CD8-positive, alpha-beta memory T cell (primary cell): ENCODE measurements at regions not wholly inside any gene's neighbourhood (a gene's known extent, or its start where the extent isn't known, plus 50 kb on each side); places are given as distances from the start of the nearest gene placed in this dataset.

Experiments used
- CTCF ChIA-PET: fragments of 350-600 bp; sonication (Branson Sonifier 250); formaldehyde crosslinking; loops from one replicate; lab custom pipeline; 2021; ENCODE audit warnings: antibody characterized with exemption; lab: Charles Lee
- POLR2A ChIA-PET: fragments of 350-600 bp; sonication (Branson Sonifier 250); formaldehyde crosslinking; loops from one replicate; lab custom pipeline; 2021; ENCODE audit warnings: antibody characterized with exemption; lab: Charles Lee
- DNase-seq, 5 donors: peaks; one replicate each; pipeline versions ENCODE4 v3.0.0 to v3.0.0-alpha.2; 2020 to 2022; ENCODE audit warnings: mixed read lengths in 1 of 5
- H3K27ac ChIP-seq: one replicate; pipeline ENCODE4 v1.7.0; 2013; ENCODE audit warnings: low read depth, mild to moderate bottlenecking, low read length, moderate library complexity
- H3K27me3 ChIP-seq: 2 replicates; pipeline ENCODE4 v1.7.0; 2013; ENCODE audit warnings: low read length, mild to moderate bottlenecking; ENCODE audit not compliant: insufficient read depth, poor library complexity, severe bottlenecking
- H3K36me3 ChIP-seq: 2 replicates; pipeline ENCODE4 v1.7.0; 2013; ENCODE audit warnings: mild to moderate bottlenecking, low read length, moderate library complexity; ENCODE audit not compliant: insufficient read depth
- H3K4me1 ChIP-seq: 2 replicates; pipeline ENCODE4 v1.7.0; 2013; ENCODE audit warnings: mild to moderate bottlenecking, low read length, moderate library complexity; ENCODE audit not compliant: insufficient read depth
- H3K4me3 ChIP-seq: 2 replicates; pipeline ENCODE4 v1.7.0; 2013; ENCODE audit warnings: mild to moderate bottlenecking, low read length
- H3K9me3 ChIP-seq: 2 replicates; pipeline ENCODE4 v1.7.0; 2013; ENCODE audit warnings: mild to moderate bottlenecking, low read length
- H3K27ac Mint-ChIP-seq, 8 donors: one replicate each; pipeline ENCODE4 v1.8.0; 2020 to 2021; ENCODE audit warnings: mixed read lengths in 8 of 8, mild to moderate bottlenecking in 6 of 8, inconsistent platforms in 3 of 8, moderate library complexity in 3 of 8
- H3K27me3 Mint-ChIP-seq, 2 donors: one replicate each; pipeline ENCODE4 v1.8.0; 2020 to 2021; ENCODE audit warnings: mixed read lengths in 2 of 2, mild to moderate bottlenecking in 1 of 2, moderate library complexity in 1 of 2
- H3K36me3 Mint-ChIP-seq, 3 donors: one replicate each; pipeline ENCODE4 v1.8.0; 2020 to 2021; ENCODE audit warnings: mixed read lengths in 3 of 3, inconsistent platforms in 1 of 3, mild to moderate bottlenecking in 1 of 3
- H3K4me1 Mint-ChIP-seq, 3 donors: one replicate each; pipeline ENCODE4 v1.8.0; 2020 to 2021; ENCODE audit warnings: mixed read lengths in 3 of 3, inconsistent platforms in 1 of 3, mild to moderate bottlenecking in 1 of 3
- H3K4me3 Mint-ChIP-seq, 7 donors: one replicate each; pipeline ENCODE4 v1.8.0; 2020 to 2021; ENCODE audit warnings: mixed read lengths in 7 of 7, mild to moderate bottlenecking in 6 of 7, moderate library complexity in 4 of 7, inconsistent platforms in 2 of 7
- H3K9me3 Mint-ChIP-seq, 5 donors: one replicate each; pipeline ENCODE4 v1.8.0; 2020 to 2022; ENCODE audit warnings: mixed read lengths in 5 of 5, mild to moderate bottlenecking in 3 of 5, moderate library complexity in 2 of 5, inconsistent platforms in 1 of 5

DNA sequence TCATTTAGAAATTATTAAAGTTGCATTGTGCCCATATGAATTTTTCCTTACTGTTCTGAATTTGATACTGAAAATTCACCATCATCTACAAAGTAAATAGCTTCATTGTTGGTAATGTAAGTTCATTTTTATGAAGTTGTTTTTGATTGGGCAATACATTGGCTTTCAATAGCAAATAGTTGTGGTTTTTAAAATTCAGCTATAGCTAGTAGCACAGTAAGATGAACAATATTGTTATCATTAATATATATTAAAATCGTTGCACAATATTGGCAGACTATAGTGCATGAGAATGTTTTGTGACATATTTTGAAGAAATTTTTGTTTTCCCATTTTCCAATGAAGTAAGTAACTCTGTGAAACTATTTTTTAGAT lies 575.0 kb downstream of the PRKD1 start:
- H3K27me3 Mint-ChIP-seq: no peaks in the 10 kb centered on the region
- no peaks in the 10 kb centered on the region for H3K9me3 ChIP-seq
- POLR2A ChIA-PET: no interaction called here
- H3K4me1 Mint-ChIP-seq: no peaks in the 10 kb centered on the region
- no peak for DNase-seq
- no peaks in the 10 kb centered on the region for H3K36me3 ChIP-seq
- H3K4me3 ChIP-seq: no peak overlapping the region
- no peak overlapping the region for H3K27ac ChIP-seq
- H3K36me3 Mint-ChIP-seq: peaks cover 0 to 3% (median 0%) of the 10 kb centered on the region in 3 donors
- H3K4me3 Mint-ChIP-seq: no peak overlapping the region
- no peaks in the 10 kb centered on the region for H3K4me1 ChIP-seq
- CTCF ChIA-PET: no interaction called here
- no peak overlapping the region for H3K27ac Mint-ChIP-seq
- no peaks in the 10 kb centered on the region for H3K27me3 ChIP-seq
- peaks cover 9 to 39% (median 15%) of the 10 kb centered on the region in 5 donors for H3K9me3 Mint-ChIP-seq

DNA sequence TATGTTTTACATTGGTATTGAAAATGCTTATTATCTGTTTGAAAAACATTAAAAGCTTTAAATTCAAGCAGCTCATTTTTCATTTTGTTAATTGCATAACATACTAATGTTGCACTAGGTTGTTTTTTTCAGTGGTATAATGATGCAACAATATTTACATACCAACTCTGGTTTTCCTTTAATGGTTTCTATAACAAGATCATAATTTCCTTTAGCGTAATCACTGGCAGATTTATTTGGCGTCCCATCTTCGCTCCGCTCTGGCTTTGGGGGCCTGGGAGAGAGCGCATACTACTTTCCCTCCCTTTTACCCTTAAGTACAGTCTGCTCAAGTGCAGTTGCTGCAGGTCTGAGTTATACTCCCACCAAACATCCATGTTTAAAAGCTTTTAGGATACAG lies 574.1 kb downstream of the PRKD1 start:
- Histone ChIP-seq H3K36me3 (no peaks in the 10 kb centered on the region), H3K4me1 (no peaks in the 10 kb centered on the region), H3K4me3 (no peak overlapping the region), H3K27me3 (no peaks in the 10 kb centered on the region), H3K27ac (no peak overlapping the region), H3K9me3 (no peaks in the 10 kb centered on the region)
- CTCF ChIA-PET: no interaction called here
- POLR2A ChIA-PET: no interaction called here
- no peak for DNase-seq
- H3K27ac Mint-ChIP-seq: no peak overlapping the region
- H3K36me3 Mint-ChIP-seq: peaks cover 0 to 3% (median 0%) of the 10 kb centered on the region in 3 donors
- H3K9me3 Mint-ChIP-seq: peaks cover 9 to 45% (median 18%) of the 10 kb centered on the region in 5 donors
- H3K27me3 Mint-ChIP-seq: no peaks in the 10 kb centered on the region
- H3K4me1 Mint-ChIP-seq: no peaks in the 10 kb centered on the region
- no peak overlapping the region for H3K4me3 Mint-ChIP-seq

DNA sequence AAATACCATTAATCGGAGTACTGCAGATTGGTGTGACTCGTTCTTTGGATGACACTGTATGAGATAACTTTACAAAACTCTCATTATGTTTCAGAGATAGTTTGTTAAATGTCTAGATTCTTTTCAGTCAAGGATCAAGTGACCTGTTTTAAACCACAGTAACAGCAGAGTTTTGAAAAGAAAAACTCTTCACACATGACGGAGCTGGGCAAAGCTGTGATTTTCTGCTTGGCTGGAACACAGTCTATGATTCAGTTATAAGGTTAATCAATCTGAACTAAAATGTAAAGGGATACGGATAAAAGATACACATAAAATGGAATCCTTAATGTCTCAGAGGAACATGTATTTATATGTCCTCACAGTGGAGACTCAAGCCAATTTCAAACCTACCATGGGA lies 573.2 kb downstream of the PRKD1 start:
- no peak overlapping the region for H3K27ac ChIP-seq
- no peaks in the 10 kb centered on the region for H3K4me1 ChIP-seq
- Mint-ChIP-seq H3K4me1 (no peaks in the 10 kb centered on the region), H3K9me3 (peaks cover 9 to 41% (median 18%) of the 10 kb centered on the region in 5 donors), H3K36me3 (no peaks in the 10 kb centered on the region), H3K4me3 (no peak overlapping the region), H3K27ac (no peak overlapping the region), H3K27me3 (no peaks in the 10 kb centered on the region)
- no peaks in the 10 kb centered on the region for H3K36me3 ChIP-seq
- POLR2A ChIA-PET: no interaction called here
- DNase-seq: no peak
- H3K4me3 ChIP-seq: no peak overlapping the region
- H3K27me3 ChIP-seq: no peaks in the 10 kb centered on the region
- no peaks in the 10 kb centered on the region for H3K9me3 ChIP-seq
- CTCF ChIA-PET: no interaction called here

DNA sequence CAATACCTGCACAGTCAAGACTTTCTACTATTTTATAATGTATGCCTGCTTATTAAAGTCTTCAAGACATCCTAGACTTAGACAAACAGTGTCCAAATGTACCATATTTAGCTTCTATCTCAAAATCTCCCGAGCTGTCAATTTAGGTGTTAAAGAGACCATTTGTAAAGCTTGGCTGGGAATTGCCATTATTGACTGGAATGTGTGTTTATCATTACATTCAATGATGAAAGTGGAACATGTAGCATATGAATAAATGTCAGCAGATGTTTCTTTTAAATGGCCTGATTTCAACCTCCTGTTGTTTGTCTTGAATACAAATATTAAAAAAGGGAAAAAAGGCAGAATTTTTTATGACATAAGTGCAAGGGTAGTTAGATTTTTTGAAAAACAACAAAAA lies 572.3 kb downstream of the PRKD1 start:
- ChIA-PET POLR2A (no interaction called here), CTCF (no interaction called here)
- Histone ChIP-seq H3K9me3 (no peaks in the 10 kb centered on the region), H3K36me3 (no peaks in the 10 kb centered on the region), H3K4me3 (no peak overlapping the region), H3K27me3 (no peaks in the 10 kb centered on the region), H3K27ac (no peak overlapping the region), H3K4me1 (no peaks in the 10 kb centered on the region)
- no peaks in the 10 kb centered on the region for H3K4me1 Mint-ChIP-seq
- H3K36me3 Mint-ChIP-seq: no peaks in the 10 kb centered on the region
- H3K4me3 Mint-ChIP-seq: no peak overlapping the region
- no peak overlapping the region for H3K27ac Mint-ChIP-seq
- H3K9me3 Mint-ChIP-seq: peaks cover 9 to 41% (median 17%) of the 10 kb centered on the region in 5 donors
- DNase-seq: no peak
- H3K27me3 Mint-ChIP-seq: no peaks in the 10 kb centered on the region

DNA sequence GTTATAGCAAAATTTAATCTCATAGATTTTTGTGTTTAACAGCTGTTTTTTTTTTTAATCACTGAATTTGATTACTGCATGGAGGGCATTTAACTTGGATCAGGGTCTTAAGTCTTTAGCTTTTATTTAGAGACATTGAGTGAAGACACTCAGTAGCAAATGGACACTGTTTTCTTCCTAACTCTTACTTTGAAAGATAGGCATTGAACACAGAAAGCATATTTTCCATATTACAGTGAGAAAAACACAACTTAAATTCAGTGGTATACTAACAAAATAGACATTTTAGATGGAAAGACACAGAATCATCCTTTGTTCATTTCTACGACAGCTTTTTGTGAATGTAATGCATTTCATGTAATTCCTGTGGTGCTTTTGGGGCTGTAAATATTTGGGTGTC lies 571.8 kb downstream of the PRKD1 start:
- Histone ChIP-seq H3K36me3 (no peaks in the 10 kb centered on the region), H3K27me3 (no peaks in the 10 kb centered on the region), H3K4me1 (no peaks in the 10 kb centered on the region), H3K9me3 (no peaks in the 10 kb centered on the region), H3K27ac (no peak overlapping the region), H3K4me3 (no peak overlapping the region)
- H3K4me1 Mint-ChIP-seq: no peaks in the 10 kb centered on the region
- DNase-seq: no peak
- no peak overlapping the region for H3K4me3 Mint-ChIP-seq
- POLR2A ChIA-PET: no interaction called here
- peaks cover 9 to 46% (median 15%) of the 10 kb centered on the region in 5 donors for H3K9me3 Mint-ChIP-seq
- CTCF ChIA-PET: no interaction called here
- H3K27me3 Mint-ChIP-seq: no peaks in the 10 kb centered on the region
- no peak overlapping the region for H3K27ac Mint-ChIP-seq
- H3K36me3 Mint-ChIP-seq: no peaks in the 10 kb centered on the region

DNA sequence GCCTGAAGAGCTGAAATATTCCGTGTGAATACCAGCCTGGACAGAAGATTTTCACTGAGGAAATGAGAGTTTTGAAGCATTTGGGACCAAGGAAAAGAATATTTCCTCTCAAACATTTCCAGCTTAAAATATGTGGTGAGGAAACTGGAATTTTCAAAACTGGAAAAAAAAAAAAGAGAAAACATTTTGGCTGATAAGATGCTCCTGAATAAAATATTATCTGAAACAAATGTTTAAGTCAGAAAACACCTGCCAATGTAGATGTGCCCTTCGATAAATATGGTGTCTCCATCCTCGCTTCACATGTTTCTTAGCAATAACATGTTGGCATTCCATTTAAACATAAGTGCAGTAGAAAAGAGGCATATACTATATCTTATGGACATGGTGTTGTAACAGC lies 567.0 kb downstream of the PRKD1 start:
- H3K4me3 Mint-ChIP-seq: no peak overlapping the region
- Histone ChIP-seq H3K4me3 (no peak overlapping the region), H3K27ac (no peak overlapping the region), H3K9me3 (no peaks in the 10 kb centered on the region), H3K4me1 (no peaks in the 10 kb centered on the region), H3K36me3 (no peaks in the 10 kb centered on the region), H3K27me3 (no peaks in the 10 kb centered on the region)
- no peaks in the 10 kb centered on the region for H3K36me3 Mint-ChIP-seq
- H3K27me3 Mint-ChIP-seq: no peaks in the 10 kb centered on the region
- peaks cover 8 to 36% (median 12%) of the 10 kb centered on the region in 5 donors for H3K9me3 Mint-ChIP-seq
- ChIA-PET POLR2A (no interaction called here), CTCF (no interaction called here)
- no peaks in the 10 kb centered on the region for H3K4me1 Mint-ChIP-seq
- DNase-seq: no peak
- H3K27ac Mint-ChIP-seq: no peak overlapping the region

DNA sequence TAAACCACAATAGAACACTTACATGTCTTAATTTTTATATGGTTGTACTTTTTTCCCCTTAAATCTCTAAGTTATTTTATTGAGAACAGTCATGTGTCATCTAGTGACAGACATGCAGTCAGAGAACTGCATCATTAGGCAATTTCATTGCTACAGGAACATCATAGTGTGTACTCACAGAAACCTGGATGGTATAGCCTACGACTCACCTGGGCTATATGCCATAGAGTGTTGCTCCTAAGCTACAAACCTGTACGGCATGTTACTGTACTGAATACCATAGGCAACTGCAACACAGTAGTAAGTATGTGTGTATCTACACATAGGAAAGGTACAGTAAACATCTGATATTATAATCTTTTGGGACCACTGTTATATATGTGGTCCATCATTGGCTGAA lies 557.6 kb downstream of the PRKD1 start:
- Mint-ChIP-seq H3K4me3 (no peak overlapping the region), H3K36me3 (no peaks in the 10 kb centered on the region), H3K4me1 (no peaks in the 10 kb centered on the region), H3K9me3 (peaks cover 3 to 46% (median 5%) of the 10 kb centered on the region in 5 donors), H3K27me3 (no peaks in the 10 kb centered on the region), H3K27ac (no peak overlapping the region)
- Histone ChIP-seq H3K36me3 (no peaks in the 10 kb centered on the region), H3K4me3 (no peak overlapping the region), H3K4me1 (no peaks in the 10 kb centered on the region), H3K9me3 (no peaks in the 10 kb centered on the region), H3K27me3 (no peaks in the 10 kb centered on the region), H3K27ac (no peak overlapping the region)
- ChIA-PET CTCF (no interaction called here), POLR2A (no interaction called here)
- no peak for DNase-seq

DNA sequence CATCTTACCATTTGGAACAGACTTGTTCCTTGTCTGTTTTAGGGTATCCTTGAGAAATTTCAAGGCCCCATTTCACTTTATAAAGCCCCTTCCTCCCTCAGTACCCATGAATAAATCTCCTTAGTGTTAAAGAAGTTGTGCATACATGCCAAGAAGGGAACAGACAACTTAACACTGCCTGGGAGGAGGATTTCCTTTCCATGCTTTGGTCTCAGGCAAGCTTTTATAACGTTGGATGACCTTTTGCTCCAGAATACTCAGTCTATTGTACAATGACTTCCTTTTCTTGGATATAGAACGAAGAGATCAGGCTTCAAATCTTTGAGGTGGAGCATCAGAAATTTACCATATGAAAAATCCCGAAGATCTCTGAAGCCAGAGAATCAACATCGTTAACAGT lies 551.4 kb downstream of the PRKD1 start:
- Mint-ChIP-seq H3K9me3 (peaks cover 7 to 47% (median 12%) of the 10 kb centered on the region in 5 donors), H3K27me3 (no peaks in the 10 kb centered on the region), H3K36me3 (no peaks in the 10 kb centered on the region), H3K4me1 (no peaks in the 10 kb centered on the region), H3K27ac (no peak overlapping the region), H3K4me3 (no peak overlapping the region)
- no peak for DNase-seq
- POLR2A ChIA-PET: no interaction called here
- Histone ChIP-seq H3K27ac (no peak overlapping the region), H3K27me3 (no peaks in the 10 kb centered on the region), H3K9me3 (no peaks in the 10 kb centered on the region), H3K4me3 (no peak overlapping the region), H3K4me1 (no peaks in the 10 kb centered on the region), H3K36me3 (no peaks in the 10 kb centered on the region)
- CTCF ChIA-PET: no interaction called here

DNA sequence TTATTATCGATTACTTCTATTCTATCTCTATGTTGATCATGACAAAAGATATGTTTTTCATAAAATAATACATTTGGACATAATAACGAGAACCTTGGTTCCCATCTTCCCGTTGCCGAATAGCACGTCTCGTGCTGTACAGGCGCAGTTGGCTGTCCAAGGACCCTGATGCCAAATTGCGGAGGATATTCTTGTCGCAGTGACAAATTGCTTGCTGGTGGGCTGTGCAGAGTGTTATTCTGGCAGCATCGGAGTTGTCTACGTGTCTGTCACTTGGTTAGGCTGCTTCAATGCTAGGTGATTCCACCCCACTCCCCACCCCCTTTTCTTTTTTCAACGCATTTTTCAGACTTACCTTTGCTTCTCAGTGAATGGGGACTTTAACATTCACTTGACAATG lies 546.8 kb downstream of the PRKD1 start:
- ChIA-PET CTCF (no interaction called here), POLR2A (no interaction called here)
- no peak overlapping the region for H3K27ac Mint-ChIP-seq
- H3K36me3 Mint-ChIP-seq: no peaks in the 10 kb centered on the region
- no peaks in the 10 kb centered on the region for H3K9me3 ChIP-seq
- no peaks in the 10 kb centered on the region for H3K4me1 ChIP-seq
- H3K27me3 ChIP-seq: no peaks in the 10 kb centered on the region
- no peak overlapping the region for H3K27ac ChIP-seq
- no peaks in the 10 kb centered on the region for H3K27me3 Mint-ChIP-seq
- no peak overlapping the region for H3K4me3 ChIP-seq
- no peak for DNase-seq
- H3K9me3 Mint-ChIP-seq: peaks cover 0 to 36% (median 9%) of the 10 kb centered on the region in 5 donors
- H3K4me1 Mint-ChIP-seq: no peaks in the 10 kb centered on the region
- no peaks in the 10 kb centered on the region for H3K36me3 ChIP-seq
- H3K4me3 Mint-ChIP-seq: no peak overlapping the region
